Aorta (tissue), 5 donors: ENCODE measurements at regions not wholly inside any gene's neighbourhood (a gene's known extent, or its start where the extent isn't known, plus 50 kb on each side); places are given as distances from the start of the nearest gene placed in this dataset.

Experiments used
- ATAC-seq: fragments of 200-7000 bp; cut with Tn5 transposase; one replicate; pipeline ENCODE4 v1.9.1; 2022; ENCODE audit warnings: moderate library complexity; ENCODE audit not compliant: low FRiP score
- DNase-seq, 2 donors: peaks; one replicate each; pipeline ENCODE4 v3.0.0-alpha.2; 2020
- H3K27ac ChIP-seq, 2 donors: one replicate each; pipeline ENCODE4 v1.5.1; 2013; ENCODE audit warnings: low read length in 2 of 2, mild to moderate bottlenecking in 2 of 2, moderate library complexity in 2 of 2, control low read depth in 1 of 2, inconsistent platforms in 1 of 2, low read depth in 1 of 2
- H3K27me3 ChIP-seq, 2 donors: one replicate each; pipeline ENCODE4 v1.6.1; 2013; ENCODE audit warnings: control low read depth in 1 of 2, low read length in 1 of 2, mild to moderate bottlenecking in 1 of 2, moderate library complexity in 1 of 2; ENCODE audit not compliant: insufficient read depth in 2 of 2, control insufficient read depth in 1 of 2
- H3K36me3 ChIP-seq, 2 donors: one replicate each; pipeline ENCODE4 v1.6.1; 2013; ENCODE audit warnings: control low read depth in 1 of 2, low read length in 1 of 2, mild to moderate bottlenecking in 1 of 2; ENCODE audit not compliant: insufficient read depth in 2 of 2, control insufficient read depth in 1 of 2
- H3K4me1 ChIP-seq, 2 donors: one replicate each; pipeline ENCODE4 v1.6.1; 2013; ENCODE audit warnings: low read length in 2 of 2, control low read depth in 1 of 2, mild to moderate bottlenecking in 1 of 2, moderate library complexity in 1 of 2; ENCODE audit not compliant: insufficient read depth in 2 of 2, control insufficient read depth in 1 of 2
- H3K4me3 ChIP-seq, 2 donors: one replicate each; pipeline ENCODE4 v1.5.1; 2013; ENCODE audit warnings: low read length in 2 of 2, control low read depth in 1 of 2, mild to moderate bottlenecking in 1 of 2
- H3K9me3 ChIP-seq: one replicate; pipeline ENCODE4 v1.6.1; 2013; ENCODE audit warnings: mild to moderate bottlenecking, low read length; ENCODE audit not compliant: control insufficient read depth
- WGBS, 2 donors: extraction: QIAGEN DNeasy Blood & Tissue Kit; methylation state at CpG; one replicate each; pipeline ENCODE4 v1.1.7; 2013; 5-methylcytosine and 5-hydroxymethylcytosine counted together
- intact Hi-C, 2 donors: fragments of 100-400 bp; cut with DNase I; formaldehyde crosslinking; loops; one replicate each; pipeline versions ENCODE4 v1.14.2 to v1.15.0; 2022
- donor health status: healthy with polysubstance abuse.
- donor health status: Bipolar disorder and iron deficiency.
- donor health status: DM: no; HTN: no; CAD: no.
- donor health status: DM: no; HTN: no; CAD: no.
- donor health status: DM: yes; HTN: yes; CAD: no.

DNA sequence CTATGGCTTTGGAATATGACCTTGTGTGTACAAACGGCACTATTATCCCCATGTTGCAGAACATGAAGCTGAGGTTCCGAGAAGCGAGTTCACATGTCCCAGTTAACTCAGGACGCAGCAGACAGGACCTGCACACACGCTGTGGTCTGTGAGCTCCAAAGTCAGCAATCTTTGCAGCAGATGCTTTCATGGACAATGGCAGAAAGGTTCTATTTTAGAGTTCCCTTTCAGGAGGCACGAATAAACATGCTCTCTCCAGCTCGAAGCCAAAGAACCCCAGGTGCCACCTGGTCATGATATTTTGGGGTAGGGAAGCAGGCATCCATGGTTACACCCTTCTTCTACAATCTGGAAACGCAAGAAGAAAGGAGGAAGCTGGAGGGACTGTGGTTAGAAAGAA lies 412.0 kb downstream of the TMEM114 start:
- ATAC-seq (no peak), DNase-seq (no peak)
- Histone ChIP-seq H3K27me3 (no peaks in the 10 kb centered on the region), H3K4me1 (no peaks in the 10 kb centered on the region), H3K36me3 (no peaks in the 10 kb centered on the region), H3K9me3 (no peaks in the 10 kb centered on the region), H3K4me3 (no peak overlapping the region), H3K27ac (no peak overlapping the region)
- intact Hi-C loops: no loop called here
- 80 to 82% methylated on average over 8 of the region's 8 CpGs for WGBS, 2 donors

DNA sequence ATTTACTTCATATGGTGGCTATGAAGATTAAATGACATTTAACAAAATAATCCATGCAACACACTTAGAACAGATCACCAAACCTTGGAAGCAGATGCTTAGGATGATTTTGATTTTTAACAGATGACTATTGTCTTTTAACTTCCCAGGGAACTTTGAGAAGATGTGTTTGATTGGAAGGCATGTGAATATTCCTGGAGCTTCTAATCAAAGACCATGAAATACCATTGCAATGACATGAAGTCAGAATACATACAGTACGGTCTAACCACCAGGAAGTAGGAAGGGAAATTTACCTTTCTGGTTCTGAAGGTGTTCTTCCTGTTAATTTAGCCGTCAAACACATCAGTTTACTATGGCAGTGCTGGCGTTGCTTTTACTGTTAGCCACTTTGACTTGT lies 414.9 kb downstream of the TMEM114 start:
- no peak for ATAC-seq
- Histone ChIP-seq H3K4me3 (no peak overlapping the region), H3K27me3 (no peaks in the 10 kb centered on the region), H3K4me1 (no peaks in the 10 kb centered on the region), H3K9me3 (no peaks in the 10 kb centered on the region), H3K36me3 (no peaks in the 10 kb centered on the region), H3K27ac (no peak overlapping the region)
- 60 to 67% methylated on average over 3 of the region's 3 CpGs for WGBS, 2 donors
- no peak for DNase-seq
- intact Hi-C loops: no loop called here

DNA sequence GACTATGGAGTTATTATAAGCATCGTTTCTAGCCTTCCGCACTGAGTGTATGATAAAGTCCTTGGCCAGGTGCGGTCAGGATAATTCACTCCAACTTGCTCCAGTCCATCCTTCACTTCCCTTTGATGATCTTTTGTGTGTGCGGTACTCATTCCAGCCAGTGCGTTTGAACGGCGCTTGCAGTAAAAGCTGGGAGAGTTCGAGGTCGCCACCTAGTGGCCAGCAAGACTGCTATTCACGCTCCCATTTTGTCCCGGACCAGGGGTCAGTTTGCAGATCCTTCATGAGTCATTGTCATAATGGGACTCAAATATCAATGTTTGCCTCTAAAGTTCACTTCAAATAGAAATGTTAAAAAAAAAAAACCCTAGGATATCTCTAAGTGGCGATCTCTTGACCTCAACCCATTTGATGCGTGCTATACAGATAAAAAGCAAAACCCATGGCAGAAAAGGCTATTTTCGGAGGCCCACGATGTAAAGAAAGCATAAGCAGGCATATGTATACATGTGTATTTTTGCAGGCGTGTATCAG lies 417.1 kb downstream of the TMEM114 start:
- Histone ChIP-seq H3K27me3 (no peaks in the 10 kb centered on the region), H3K27ac (no peak overlapping the region), H3K9me3 (peaks cover 2% of the 10 kb centered on the region), H3K4me3 (no peak overlapping the region), H3K4me1 (no peaks in the 10 kb centered on the region), H3K36me3 (no peaks in the 10 kb centered on the region)
- intact Hi-C loops: no loop called here
- WGBS, 2 donors: 20 to 23% methylated on average over 16 of the region's 16 CpGs
- no peak for ATAC-seq
- peak in 1 of 2 donors; percentile 64 for DNase-seq

DNA sequence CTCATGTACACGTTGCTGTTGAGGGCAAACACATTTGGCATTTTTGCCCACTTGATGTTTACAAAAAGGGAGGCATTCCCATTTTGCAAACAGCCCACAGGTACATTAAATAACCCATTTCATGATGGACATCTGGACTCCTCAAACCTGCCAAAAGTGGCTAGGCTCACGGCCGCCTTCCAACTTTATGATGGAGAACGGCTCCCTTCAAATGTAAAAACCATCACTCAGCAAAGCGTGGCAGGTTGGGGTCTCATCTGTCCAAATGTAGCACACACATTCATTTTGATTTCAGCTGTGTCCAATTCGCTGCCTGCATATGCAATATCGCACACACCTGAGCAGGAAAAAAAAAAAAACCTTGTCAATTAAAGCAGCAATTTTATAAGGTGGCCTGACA lies 417.8 kb downstream of the TMEM114 start:
- Histone ChIP-seq H3K9me3 (peaks cover 2% of the 10 kb centered on the region), H3K36me3 (no peaks in the 10 kb centered on the region), H3K27me3 (no peaks in the 10 kb centered on the region), H3K4me3 (no peak overlapping the region), H3K27ac (no peak overlapping the region), H3K4me1 (no peaks in the 10 kb centered on the region)
- 81 to 85% methylated on average over 7 of the region's 7 CpGs for WGBS, 2 donors
- ATAC-seq (no peak), DNase-seq (no peak)
- intact Hi-C loops: no loop called here

DNA sequence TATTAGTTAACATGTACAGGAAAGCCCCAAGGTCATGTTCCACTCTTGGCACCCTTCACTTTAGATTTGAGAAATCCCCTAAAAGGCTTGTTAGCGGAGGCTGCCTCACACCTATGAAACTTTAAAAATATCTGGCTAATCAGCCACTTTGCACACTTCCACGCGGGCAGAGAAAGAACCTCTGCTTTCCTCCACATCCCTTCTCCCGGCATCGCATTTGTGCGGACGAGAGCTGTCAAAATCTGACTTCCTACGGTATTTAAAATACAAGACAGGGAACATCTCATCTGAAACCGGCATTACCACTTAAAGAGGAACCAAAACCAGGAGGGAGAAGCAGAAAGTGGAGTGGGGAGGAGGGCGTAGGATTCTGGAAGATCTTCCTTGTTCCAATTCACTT lies 422.3 kb downstream of the TMEM114 start:
- no peaks in the 10 kb centered on the region for H3K27me3 ChIP-seq
- no peak overlapping the region for H3K27ac ChIP-seq
- no peak for DNase-seq
- 84 to 85% methylated on average over 10 of the region's 10 CpGs for WGBS, 2 donors
- no peak overlapping the region for H3K4me3 ChIP-seq
- no peaks in the 10 kb centered on the region for H3K36me3 ChIP-seq
- intact Hi-C loops: no loop called here
- H3K4me1 ChIP-seq: no peaks in the 10 kb centered on the region
- peaks cover 2% of the 10 kb centered on the region for H3K9me3 ChIP-seq
- no peak for ATAC-seq

DNA sequence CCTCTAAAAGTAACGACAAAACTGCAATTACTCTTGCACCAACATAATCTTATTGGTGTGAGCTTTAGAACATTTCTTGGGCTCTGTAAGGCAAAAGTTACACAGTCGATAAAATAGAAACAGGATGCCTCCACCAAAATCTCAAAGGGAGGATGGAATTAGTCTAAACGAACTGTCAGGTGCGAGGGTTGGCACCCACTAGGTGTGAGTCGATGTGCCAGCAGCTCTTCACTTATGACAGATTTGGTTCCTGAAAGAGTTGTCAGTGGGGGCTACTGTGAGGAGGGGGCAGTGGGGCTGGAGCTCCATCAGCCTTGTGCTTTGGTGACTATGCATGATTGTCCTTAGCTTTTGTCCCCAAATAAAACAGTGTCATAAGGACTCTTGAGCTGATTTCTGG lies 422.9 kb downstream of the TMEM114 start:
- H3K9me3 ChIP-seq: peaks cover 2% of the 10 kb centered on the region
- ATAC-seq (no peak), DNase-seq (no peak)
- no peaks in the 10 kb centered on the region for H3K27me3 ChIP-seq
- no peaks in the 10 kb centered on the region for H3K36me3 ChIP-seq
- H3K27ac ChIP-seq: no peak overlapping the region
- no peak overlapping the region for H3K4me3 ChIP-seq
- intact Hi-C loops: no loop called here
- WGBS, 2 donors: 85 to 88% methylated on average over 5 of the region's 5 CpGs
- H3K4me1 ChIP-seq: no peaks in the 10 kb centered on the region

DNA sequence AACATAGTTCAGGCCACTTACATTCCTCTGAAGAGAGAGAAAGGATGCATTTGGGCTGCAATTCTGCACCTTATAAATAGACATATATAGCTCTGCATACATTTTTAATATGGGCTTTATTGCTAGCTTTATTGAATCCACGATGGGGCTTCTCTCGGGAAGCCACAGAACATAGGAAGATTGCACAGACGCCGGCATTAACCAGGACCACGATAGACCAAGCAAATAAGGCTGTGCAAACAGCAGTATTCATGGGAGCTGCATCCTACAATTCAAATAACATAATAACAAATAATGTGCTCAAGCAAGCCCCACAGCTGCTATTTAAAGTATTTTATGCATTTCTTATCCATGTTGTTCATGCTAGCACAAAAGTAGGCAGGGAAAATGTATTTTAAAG lies 432.3 kb downstream of the TMEM114 start:
- intact Hi-C loops: no loop called here
- H3K4me3 ChIP-seq: no peak overlapping the region
- H3K4me1 ChIP-seq: no peaks in the 10 kb centered on the region
- no peaks in the 10 kb centered on the region for H3K36me3 ChIP-seq
- H3K27ac ChIP-seq: no peak overlapping the region
- 85 to 86% methylated on average over 5 of the region's 5 CpGs for WGBS, 2 donors
- DNase-seq (no peak), ATAC-seq (no peak)
- no peaks in the 10 kb centered on the region for H3K9me3 ChIP-seq
- H3K27me3 ChIP-seq: no peaks in the 10 kb centered on the region

DNA sequence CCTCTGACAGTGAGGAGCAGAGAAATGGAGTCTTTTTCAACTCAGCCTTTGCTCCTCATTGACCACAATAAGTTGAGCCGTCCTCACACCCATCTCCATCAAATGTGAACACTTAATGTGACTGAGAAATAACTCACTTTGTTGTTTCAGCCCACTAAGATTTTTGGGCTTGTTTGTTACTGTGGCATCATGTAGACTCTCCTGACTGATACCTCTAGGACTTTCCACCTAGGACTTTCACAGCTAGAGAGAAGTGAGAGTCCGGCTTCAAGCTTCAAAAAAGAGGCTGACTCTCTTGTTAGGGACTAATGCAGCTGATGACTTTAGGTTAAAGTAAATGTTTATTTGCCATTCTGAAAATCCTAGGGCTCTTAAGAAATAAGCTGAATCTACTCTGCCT lies 435.0 kb downstream of the TMEM114 start:
- 45 to 51% methylated on average over 2 of the region's 2 CpGs for WGBS, 2 donors
- Histone ChIP-seq H3K36me3 (no peaks in the 10 kb centered on the region), H3K27me3 (no peaks in the 10 kb centered on the region), H3K4me1 (no peaks in the 10 kb centered on the region), H3K4me3 (no peak overlapping the region), H3K27ac (no peak overlapping the region), H3K9me3 (no peaks in the 10 kb centered on the region)
- intact Hi-C loops: no loop called here
- DNase-seq (no peak), ATAC-seq (no peak)

DNA sequence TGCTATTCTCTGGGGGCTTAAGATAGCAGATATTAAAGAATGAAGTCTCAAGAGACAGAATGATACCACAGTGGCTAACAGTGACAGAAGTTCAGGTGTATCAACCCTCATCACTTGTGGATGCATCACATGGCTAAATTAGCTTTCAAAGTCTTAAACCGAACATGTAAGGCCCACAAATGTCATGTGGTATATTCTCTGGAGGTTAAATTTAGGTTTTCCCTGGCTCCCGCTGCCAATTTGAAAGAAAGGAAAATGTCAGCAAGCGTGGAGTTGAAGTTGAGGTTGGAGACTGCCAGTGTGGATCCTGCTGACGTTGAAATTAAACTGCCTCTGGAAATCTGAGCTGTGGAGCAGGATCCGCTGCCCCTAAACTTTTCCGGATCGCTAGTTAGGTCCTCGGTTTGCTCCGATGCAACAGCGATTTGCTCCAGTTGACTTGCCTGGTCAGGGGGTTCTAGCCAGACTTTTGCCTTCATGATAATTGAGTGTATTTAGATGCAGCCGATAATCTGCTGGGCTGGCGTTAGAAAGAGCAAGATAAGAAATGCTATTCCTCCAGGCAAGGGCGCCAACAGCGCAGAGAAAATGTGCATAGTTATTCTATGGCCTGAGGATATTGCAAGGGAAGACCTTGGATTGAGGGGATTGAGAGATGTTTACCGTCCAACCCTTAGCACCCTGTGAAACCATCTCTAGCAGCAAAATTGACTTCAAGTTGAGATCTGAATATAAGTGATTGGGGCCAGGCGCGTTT lies 443.9 kb downstream of the TMEM114 start:
- no peaks in the 10 kb centered on the region for H3K4me1 ChIP-seq
- DNase-seq: no peak
- no peaks in the 10 kb centered on the region for H3K9me3 ChIP-seq
- no peaks in the 10 kb centered on the region for H3K27me3 ChIP-seq
- H3K36me3 ChIP-seq: no peaks in the 10 kb centered on the region
- WGBS, 2 donors: 80 to 81% methylated on average over 17 of the region's 17 CpGs
- no peak overlapping the region for H3K4me3 ChIP-seq
- no peak overlapping the region for H3K27ac ChIP-seq
- no peak for ATAC-seq
- intact Hi-C loops: no loop called here
